HL-60 (cell line): ENCODE measurements at regions not wholly inside any gene's neighbourhood (a gene's known extent, or its start where the extent isn't known, plus 50 kb on each side); places are given as distances from the start of the nearest gene placed in this dataset.

Source experiments
- DNase-seq, 2 experiments: peaks; one replicate each; pipeline ENCODE4 v3.0.0-alpha.2; 2010 to 2020; ENCODE audit warnings: low read depth in 1 of 2, low spot score in 1 of 2
- H3K27ac ChIP-seq: fragments of 250-450 bp; sonication (Bioruptor Pico); replicated peaks from 2 replicates; pipeline ENCODE4 v1.5.1; 2020; ENCODE audit warnings: mild to moderate bottlenecking, moderate library complexity
- H3K27me3 ChIP-seq: fragments of 250-450 bp; sonication (Bioruptor Pico); 2 replicates; pipeline ENCODE4 v1.5.1; 2021; ENCODE audit warnings: mild to moderate bottlenecking, moderate library complexity; ENCODE audit not compliant: insufficient read depth, poor library complexity, severe bottlenecking
- H3K4me3 ChIP-seq: replicated peaks from 2 replicates; pipeline ENCODE4 v1.5.1; 2011; ENCODE audit warnings: mild to moderate bottlenecking, control low read depth, low read length; ENCODE audit not compliant: insufficient read depth
- GABPA ChIP-seq: IDR thresholded peaks from 2 replicates; pipeline ENCODE4 v1.6.1; 2012; ENCODE audit warnings: low read depth
- POLR2AphosphoS5 ChIP-seq: IDR thresholded peaks from 2 replicates; pipeline ENCODE4 v1.6.1; 2012; ENCODE audit warnings: low read depth
- REST ChIP-seq: IDR thresholded peaks from 2 replicates; pipeline ENCODE4 v1.6.1; 2012; ENCODE audit warnings: low read depth; ENCODE audit not compliant: insufficient replicate concordance
- SPI1 ChIP-seq: IDR thresholded peaks from 2 replicates; pipeline ENCODE4 v1.6.1; 2012; ENCODE audit warnings: low read depth, mild to moderate bottlenecking, borderline replicate concordance
- TF ChIP-seq, protein P1 (sequence below): IDR thresholded peaks from one replicate; pipeline ENCODE4 v1.5.1; 2011; ENCODE audit warnings: low read length, control low read depth, inconsistent platforms; ENCODE audit not compliant: insufficient read depth

GRCh38 chr7:32415936-32416335 is 74.2 kb downstream of the LSM5 start:
- TF ChIP-seq, protein P1, sequence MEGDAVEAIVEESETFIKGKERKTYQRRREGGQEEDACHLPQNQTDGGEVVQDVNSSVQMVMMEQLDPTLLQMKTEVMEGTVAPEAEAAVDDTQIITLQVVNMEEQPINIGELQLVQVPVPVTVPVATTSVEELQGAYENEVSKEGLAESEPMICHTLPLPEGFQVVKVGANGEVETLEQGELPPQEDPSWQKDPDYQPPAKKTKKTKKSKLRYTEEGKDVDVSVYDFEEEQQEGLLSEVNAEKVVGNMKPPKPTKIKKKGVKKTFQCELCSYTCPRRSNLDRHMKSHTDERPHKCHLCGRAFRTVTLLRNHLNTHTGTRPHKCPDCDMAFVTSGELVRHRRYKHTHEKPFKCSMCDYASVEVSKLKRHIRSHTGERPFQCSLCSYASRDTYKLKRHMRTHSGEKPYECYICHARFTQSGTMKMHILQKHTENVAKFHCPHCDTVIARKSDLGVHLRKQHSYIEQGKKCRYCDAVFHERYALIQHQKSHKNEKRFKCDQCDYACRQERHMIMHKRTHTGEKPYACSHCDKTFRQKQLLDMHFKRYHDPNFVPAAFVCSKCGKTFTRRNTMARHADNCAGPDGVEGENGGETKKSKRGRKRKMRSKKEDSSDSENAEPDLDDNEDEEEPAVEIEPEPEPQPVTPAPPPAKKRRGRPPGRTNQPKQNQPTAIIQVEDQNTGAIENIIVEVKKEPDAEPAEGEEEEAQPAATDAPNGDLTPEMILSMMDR, result no peak
- TF ChIP-seq SPI1, result no peak
- TF ChIP-seq POLR2AphosphoS5, result no peak
- no peak for TF ChIP-seq REST
- TF ChIP-seq GABPA, result no peak
- DNase-seq, result no peak
- H3K4me3 ChIP-seq, result no peak overlapping the region

GRCh38 chr7:32415519-32415918 is 74.7 kb downstream of the LSM5 start:
- H3K4me3 ChIP-seq, result no peak overlapping the region
- no peaks in the 10 kb centered on the region for H3K27me3 ChIP-seq
- TF ChIP-seq REST, result no peak
- TF ChIP-seq SPI1, result no peak
- TF ChIP-seq GABPA, result no peak
- TF ChIP-seq, protein P1, result no peak
- TF ChIP-seq POLR2AphosphoS5, result no peak
- DNase-seq, result no peak
- no peak overlapping the region for H3K27ac ChIP-seq

More at GRCh38 chr7:32415936-32416335, 74.2 kb downstream of the LSM5 start:
- no peaks in the 10 kb centered on the region for H3K27me3 ChIP-seq
- H3K27ac ChIP-seq, result no peak overlapping the region

DNA sequence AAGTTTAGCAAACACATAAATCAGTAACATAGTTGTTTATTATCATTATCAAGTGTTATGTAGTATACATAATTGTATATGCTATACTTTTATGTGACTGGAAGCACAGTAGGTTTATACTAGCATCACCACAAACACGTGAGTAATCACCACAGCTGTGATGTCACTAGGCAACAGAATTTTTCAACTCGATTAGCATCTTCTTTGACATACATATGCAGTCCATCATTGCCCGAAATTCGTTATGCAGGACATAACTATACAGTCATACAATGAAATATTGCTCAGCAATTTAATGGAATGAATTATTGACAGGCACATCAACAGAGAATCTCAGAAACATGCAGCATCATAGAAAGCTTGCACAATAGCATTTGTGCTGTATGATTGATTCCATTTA is 77.7 kb downstream of the LSM5 start:
- no peak overlapping the region for H3K4me3 ChIP-seq
- TF ChIP-seq GABPA (no peak), SPI1 (no peak), POLR2AphosphoS5 (no peak), REST (no peak)
- TF ChIP-seq, protein P1, result no peak
- H3K27ac ChIP-seq, result no peak overlapping the region
- no peak for DNase-seq
- H3K27me3 ChIP-seq, result no peaks in the 10 kb centered on the region
